ENCODE measurements at regions not wholly inside any gene's neighbourhood (a gene's known extent, or its start where the extent isn't known, plus 50 kb on each side); places are given as distances from the start of the nearest gene placed in this dataset.
"Not testable (repeated sequence)": the region's sequence is repeated elsewhere in the genome, so short reads cannot be mapped to it uniquely, and the experiment has no call there.

DNA sequence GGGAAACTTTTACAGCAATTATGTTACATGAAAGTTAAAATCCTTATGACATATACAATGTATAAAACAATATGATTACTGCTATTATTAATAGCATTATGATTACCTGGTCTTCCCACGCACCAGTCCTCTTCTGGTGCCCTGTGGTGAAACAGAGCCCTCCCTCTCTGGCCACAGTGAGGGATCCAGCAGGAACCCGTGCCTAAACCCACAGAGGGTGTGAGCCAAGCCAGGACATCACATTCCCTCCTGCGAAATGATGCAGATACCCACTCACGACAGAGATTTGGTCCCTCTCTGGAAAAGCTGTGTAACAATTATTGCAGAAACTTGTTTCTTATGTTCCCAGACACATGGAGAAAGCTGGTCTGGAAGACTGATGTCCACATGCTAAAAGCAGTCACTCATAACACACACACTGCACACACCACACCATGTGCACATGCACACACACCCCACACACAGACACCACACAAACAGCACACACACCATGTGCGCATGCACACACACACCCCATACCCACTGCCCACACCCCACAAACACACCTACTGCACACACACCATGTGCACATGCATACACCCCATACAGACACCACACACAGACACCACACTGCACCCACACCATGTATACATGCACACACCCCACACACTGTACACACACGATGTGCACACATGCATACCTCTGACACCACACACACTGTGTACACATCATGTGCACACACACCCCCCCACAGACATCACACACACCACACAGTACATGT lies 1462.2 kb downstream of the FOXD4L5 start:
- not testable (repeated sequence) for TF ChIP-seq BHLHE40 (IDR thresholded peaks at IDR 0.05; ENCODE audit: borderline replicate concordance); FOXM1 (IDR thresholded peaks at IDR 0.05; ENCODE audit: borderline replicate concordance); SP1 (IDR thresholded peaks at IDR 0.05); SUZ12 (IDR thresholded peaks at IDR 0.05); TARDBP (IDR thresholded peaks at IDR 0.05); CTBP1 (IDR thresholded peaks at IDR 0.05; ENCODE audit: borderline replicate concordance); HDGF (IDR thresholded peaks at IDR 0.05; ENCODE audit: borderline replicate concordance); ZNF384 (IDR thresholded peaks at IDR 0.05); FOXA1 (IDR thresholded peaks at IDR 0.05); PKNOX1 (IDR thresholded peaks at IDR 0.05); ELF4 (IDR thresholded peaks at IDR 0.05); FOXK2 (IDR thresholded peaks at IDR 0.05)
